GM12878 (cell line): ENCODE measurements at regions not wholly inside any gene's neighbourhood (a gene's known extent, or its start where the extent isn't known, plus 50 kb on each side); places are given as distances from the start of the nearest gene placed in this dataset.

ENCODE experiments used
- ATAC-seq: fragments of 200-7000 bp; cut with Tn5 transposase; 3 replicates; pipeline ENCODE4 v1.9.1; 2020; ENCODE audit warnings: mild to moderate bottlenecking, moderate library complexity
- BruUV-seq: library from RNA; stranded (reverse); fragments of 400-500 nt; replicated peaks from 2 replicates; lab custom pipeline; 2021; lab: Mats Ljungman, UMichigan
- CTCF ChIA-PET: fragments of 300-600 bp; sonication (Branson Sonifier 250); formaldehyde crosslinking; extraction: SDS; loops from one replicate; lab custom pipeline; 2021; ENCODE audit warnings: inconsistent platforms; lab: Yijun Ruan, JAX
- POLR2A ChIA-PET: fragments of 350-600 bp; formaldehyde crosslinking; extraction: SDS; loops from one replicate; lab custom pipeline; 2021; ENCODE audit warnings: inconsistent platforms; lab: Charles Lee
- RAD21 ChIA-PET: fragments of 300-600 bp; sonication (Branson Sonifier 250); formaldehyde crosslinking; loops from one replicate; lab custom pipeline; 2023; ENCODE audit warnings: antibody characterized with exemption; ENCODE audit not compliant: unreplicated experiment; lab: Charles Lee
- SMC1A ChIA-PET: fragments of 300-600 bp; sonication (Branson Sonifier 250); formaldehyde crosslinking; loops from one replicate; lab custom pipeline; 2023; ENCODE audit not compliant: unreplicated experiment, uncharacterized antibody; lab: Charles Lee
- DNase-seq: peaks from one replicate; pipeline ENCODE4 v3.0.0-alpha.2; 2011; ENCODE audit warnings: low read depth, low spot score
- FAIRE-seq: peaks from 3 replicates; lab custom pipeline; 2011; peaks lifted over from hg19 to GRCh38; lab: Jason Lieb, UNC
- H2AFZ ChIP-seq: 2 replicates; pipeline ENCODE4 v1.6.0; 2011; ENCODE audit warnings: low read depth, low read length, control low read depth; ENCODE audit not compliant: control insufficient read depth
- H3K27ac ChIP-seq: 2 replicates; pipeline ENCODE4 v1.5.1; 2011; ENCODE audit warnings: control low read depth; ENCODE audit not compliant: control insufficient read depth, insufficient read depth
- H3K27me3 ChIP-seq, 2 experiments: replicated peaks in 1 of 2; 2 replicates each; pipeline versions ENCODE4 v1.6.0 to v1.6.1; 2011; ENCODE audit warnings: low read length in 1 of 2; ENCODE audit not compliant: control insufficient read depth in 2 of 2, insufficient read depth in 2 of 2
- H3K36me3 ChIP-seq, 2 experiments: 2 replicates each; pipeline ENCODE4 v1.5.1; 2011; ENCODE audit warnings: low read length in 1 of 2; ENCODE audit not compliant: control insufficient read depth in 2 of 2, insufficient read depth in 2 of 2
- H3K4me1 ChIP-seq: 2 replicates; pipeline ENCODE4 v1.6.1; 2011; ENCODE audit warnings: mild to moderate bottlenecking, low read length, moderate library complexity, mixed read lengths; ENCODE audit not compliant: control insufficient read depth, insufficient read depth
- H3K4me2 ChIP-seq: 2 replicates; pipeline ENCODE4 v1.6.0; 2011; ENCODE audit warnings: control low read depth; ENCODE audit not compliant: control insufficient read depth, insufficient read depth
- H3K4me3 ChIP-seq: fragments of 200-600 bp; sonication (generic); 2 replicates; pipeline ENCODE4 v1.5.1; 2016
- H3K79me2 ChIP-seq: 2 replicates; pipeline ENCODE4 v1.6.0; 2011; ENCODE audit warnings: low read length; ENCODE audit not compliant: control insufficient read depth, insufficient read depth
- H3K9ac ChIP-seq: 2 replicates; pipeline ENCODE4 v1.8.0; 2011; ENCODE audit warnings: low read length, control low read depth, mixed read lengths; ENCODE audit not compliant: control insufficient read depth, insufficient read depth
- H3K9me3 ChIP-seq: replicated peaks from 3 replicates; pipeline ENCODE4 v1.5.1; 2011; ENCODE audit warnings: mild to moderate bottlenecking, low read length; ENCODE audit not compliant: control insufficient read depth, insufficient read depth
- H4K20me1 ChIP-seq: 2 replicates; pipeline ENCODE4 v1.6.0; 2011; ENCODE audit not compliant: control insufficient read depth, insufficient read depth
- CBX3 ChIP-seq: fragments of 200-600 bp; sonication (generic); IDR thresholded peaks from 2 replicates; pipeline ENCODE4 v1.6.1; 2016; ENCODE audit warnings: low read depth, borderline replicate concordance
- ETV6 ChIP-seq, 2 experiments: fragments of 450-650 bp in 1 of 2; IDR thresholded peaks in 1 of 2; conservative IDR thresholded peaks in 1 of 2; 2 replicates each; pipeline ENCODE4 v1.6.1; 2014; ENCODE audit warnings: antibody characterized with exemption in 1 of 2, borderline replicate concordance in 1 of 2, low read depth in 1 of 2, mild to moderate bottlenecking in 1 of 2, moderate library complexity in 1 of 2
- HDAC2 ChIP-seq: fragments of 200-600 bp; sonication (generic); IDR thresholded peaks from 2 replicates; pipeline ENCODE4 v1.6.1; 2017
- KLF5 ChIP-seq: fragments of 450-650 bp; IDR thresholded peaks from 2 replicates; pipeline ENCODE4 v1.6.1; 2014; ENCODE audit warnings: mild to moderate bottlenecking; ENCODE audit not compliant: partially characterized antibody
- NFIC ChIP-seq: IDR thresholded peaks from 2 replicates; pipeline ENCODE4 v1.6.1; 2012; ENCODE audit warnings: low read depth, mild to moderate bottlenecking, inconsistent platforms, low read length, moderate library complexity
- PAX8 ChIP-seq: fragments of 450-650 bp; IDR thresholded peaks from 2 replicates; pipeline ENCODE4 v1.6.1; 2017; ENCODE audit warnings: mild to moderate bottlenecking, moderate library complexity
- RUNX3 ChIP-seq: IDR thresholded peaks from 2 replicates; pipeline ENCODE4 v1.6.1; 2012; ENCODE audit warnings: low read length, inconsistent platforms
- SPI1 ChIP-seq: IDR thresholded peaks from 2 replicates; pipeline ENCODE4 v1.6.1; 2011; ENCODE audit warnings: low read depth, mild to moderate bottlenecking, low read length, moderate library complexity, borderline replicate concordance; ENCODE audit not compliant: insufficient read depth
- in situ Hi-C: fragments of 300-500 bp; cut with MboI; formaldehyde crosslinking; loops from 9 replicates; pipeline ENCODE4 v1.14.3; 2018; ENCODE audit warnings: mixed read lengths
- intact Hi-C: fragments of 100-400 bp; cut with micrococcal nuclease; formaldehyde crosslinking; loops from one replicate; pipeline ENCODE4 v1.14.2; 2022; ENCODE audit not compliant: unreplicated experiment

- BruUV-seq, result no TSS peak
- H4K20me1 ChIP-seq, result no peaks in the 10 kb centered on the region
- POLR2A ChIA-PET, result no interaction called here
- in situ Hi-C loops, result no loop called here
- H3K9me3 ChIP-seq, result no peaks in the 10 kb centered on the region
- no peak for DNase-seq
- H3K27ac ChIP-seq, result no peak overlapping the region
- TF ChIP-seq RUNX3 (no peak), CBX3 (no peak), ETV6 (conservative IDR thresholded peaks at IDR 0.05 in 1 of 2, IDR thresholded peaks at IDR 0.05 in 1 of 2; ENCODE audit: borderline replicate concordance in 1 of 2, low read depth in 1 of 2) (no peak), NFIC (no peak), KLF5 (no peak), PAX8 (no peak), HDAC2 (no peak), SPI1 (peak; percentile 23; the same call in 1 of the 2 replicates)
- TF ChIP-seq, all 136 proteins: peak for 1
- ATAC-seq (no peak), FAIRE-seq (no peak)
- no peak overlapping the region for H3K4me3 ChIP-seq
- H3K4me2 ChIP-seq, result no peak overlapping the region
- H3K9ac ChIP-seq, result no peak overlapping the region
- SMC1A ChIA-PET, result interaction anchor here (0.8 kb wide), 1 partner anchor 28 kb away, joined by 3 read pairs; no protein-coding TSS in a partner anchor
- H2AFZ ChIP-seq, result no peak overlapping the region
- peaks cover 38% of the 10 kb centered on the region for H3K4me1 ChIP-seq
- peaks cover 2% of the 10 kb centered on the region for H3K79me2 ChIP-seq
- H3K36me3 ChIP-seq, result no peaks in the 10 kb centered on the region
- CTCF ChIA-PET, result no interaction called here
- intact Hi-C loops, result no loop called here
- RAD21 ChIA-PET, result interaction anchor here (2.5 kb wide), 1 partner anchor 8 kb away, joined by 7 read pairs; no protein-coding TSS in a partner anchor
- no peaks in the 10 kb centered on the region for H3K27me3 ChIP-seq
These were observed 54.0 kb downstream of the UTRN start for GRCh38 chr6:144338951-144339700.
